K562 (cell line): ENCODE measurements at regions not wholly inside any gene's neighbourhood (a gene's known extent, or its start where the extent isn't known, plus 50 kb on each side); places are given as distances from the start of the nearest gene placed in this dataset.

ENCODE experiments used
- BCOR ChIP-seq: fragments of 450-650 bp; IDR thresholded peaks from 2 replicates; pipeline ENCODE4 v1.6.1; 2016
- FOXJ3 ChIP-seq: sonication (generic); formaldehyde crosslinking; IDR thresholded peaks from 2 replicates; pipeline ENCODE4 v1.4.0; 2020; ENCODE audit warnings: mild to moderate bottlenecking, missing genetic modification reagents
- ID3 ChIP-seq, 2 experiments: fragments of 250-450 bp in 1 of 2; fragments of 450-650 bp in 1 of 2; sonication (Bioruptor Pico) in 1 of 2; IDR thresholded peaks; 2 replicates each; pipeline versions ENCODE4 v1.6.1 to v1.8.0; 2016 to 2021; ENCODE audit warnings: mild to moderate bottlenecking in 2 of 2, moderate library complexity in 2 of 2, missing compliant biosample characterization in 1 of 2, missing genetic modification characterization in 1 of 2
- KDM5B ChIP-seq: fragments of 200-600 bp; sonication (generic); IDR thresholded peaks from 2 replicates; pipeline ENCODE4 v1.6.1; 2012; ENCODE audit warnings: low read depth, mild to moderate bottlenecking, moderate library complexity, low read length, control low read depth, inconsistent platforms; ENCODE audit not compliant: insufficient replicate concordance
- PTTG1 ChIP-seq: fragments of 450-650 bp; IDR thresholded peaks from 2 replicates; pipeline ENCODE4 v1.6.1; 2016; ENCODE audit warnings: low read depth, mild to moderate bottlenecking, missing genetic modification characterization, missing compliant biosample characterization
- RFX1 ChIP-seq: fragments of 450-650 bp; IDR thresholded peaks from 2 replicates; pipeline ENCODE4 v1.6.1; 2016; ENCODE audit warnings: mild to moderate bottlenecking, moderate library complexity
- SIX5 ChIP-seq, 2 experiments: IDR thresholded peaks; 2 replicates each; pipeline ENCODE4 v1.6.1; 2011; ENCODE audit warnings: low read length in 2 of 2, borderline replicate concordance in 1 of 2, low read depth in 1 of 2, mild to moderate bottlenecking in 1 of 2, moderate library complexity in 1 of 2; ENCODE audit not compliant: insufficient read depth in 1 of 2
- SRSF1 ChIP-seq: fragments of 200-400 bp; formaldehyde crosslinking; IDR thresholded peaks from 2 replicates; pipeline ENCODE4 v1.6.1; 2017; ENCODE audit warnings: mild to moderate bottlenecking, low read depth, low read length, moderate library complexity
- SRSF9 ChIP-seq: fragments of 200-400 bp; formaldehyde crosslinking; IDR thresholded peaks from 2 replicates; pipeline ENCODE4 v1.6.1; 2017; ENCODE audit warnings: low read depth, low read length, borderline replicate concordance
- STAG1 ChIP-seq: sonication (generic); formaldehyde crosslinking; IDR thresholded peaks from 2 replicates; pipeline ENCODE4 v1.5.0; 2020; ENCODE audit warnings: missing genetic modification reagents, borderline replicate concordance
- TEAD4 ChIP-seq, 2 experiments: sonication (generic) in 1 of 2; formaldehyde crosslinking in 1 of 2; IDR thresholded peaks; 2 replicates each; pipeline versions ENCODE4 v1.6.1 to v1.8.0; 2012 to 2022; ENCODE audit warnings: borderline replicate concordance in 1 of 2, inconsistent platforms in 1 of 2, low read length in 1 of 2, mild to moderate bottlenecking in 1 of 2, missing genetic modification reagents in 1 of 2
- ZBTB49 ChIP-seq: sonication (generic); formaldehyde crosslinking; IDR thresholded peaks from 2 replicates; pipeline ENCODE4 v1.8.0; 2022; ENCODE audit warnings: missing genetic modification reagents, mild to moderate bottlenecking, borderline replicate concordance
- ZNF583 ChIP-seq: fragments of 250-450 bp; sonication (Bioruptor Pico); IDR thresholded peaks from 2 replicates; pipeline ENCODE4 v1.4.0; 2020
- TF ChIP-seq, protein P1 (sequence below): fragments of 250-450 bp; sonication (Bioruptor Pico); IDR thresholded peaks from 2 replicates; pipeline ENCODE4 v1.5.0; 2021; ENCODE audit warnings: mild to moderate bottlenecking, moderate library complexity
- TF ChIP-seq, protein P2 (sequence below), 2 experiments: fragments of 450-650 bp; IDR thresholded peaks; 2 replicates each; pipeline ENCODE4 v1.6.1; 2018; ENCODE audit warnings: mild to moderate bottlenecking in 2 of 2, low read depth in 1 of 2; ENCODE audit not compliant: partially characterized antibody in 2 of 2

DNA sequence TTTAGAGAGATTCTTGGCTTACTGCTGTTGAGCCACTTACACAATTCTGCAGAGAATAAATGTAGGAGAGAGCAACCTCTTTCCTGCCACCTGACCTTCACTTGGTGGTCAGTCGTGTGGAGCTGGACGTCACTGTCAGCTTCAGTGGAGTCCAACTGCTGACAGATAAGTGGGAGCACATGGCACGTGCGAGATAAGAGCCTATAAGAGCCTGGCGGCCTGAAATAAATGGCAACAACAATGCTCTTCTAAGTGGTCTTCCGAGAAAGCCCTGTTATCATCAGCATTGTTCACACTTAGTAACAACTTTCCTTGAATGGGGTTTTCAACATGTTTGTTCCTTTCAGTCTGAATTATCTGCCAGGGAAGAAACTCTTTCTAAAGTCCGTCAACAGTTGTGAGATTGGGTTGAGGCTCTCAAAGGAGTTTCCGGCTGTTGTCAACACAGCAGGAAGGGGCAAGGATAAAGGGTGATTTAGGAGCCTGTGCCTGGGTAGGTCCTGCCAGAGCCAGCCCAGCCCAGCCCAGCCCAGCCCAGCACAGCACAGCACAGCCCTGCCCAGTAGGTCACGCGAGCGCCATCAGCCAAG is 57.2 kb upstream of the RUNX1 start (continued):
- TF ChIP-seq, protein P1, sequence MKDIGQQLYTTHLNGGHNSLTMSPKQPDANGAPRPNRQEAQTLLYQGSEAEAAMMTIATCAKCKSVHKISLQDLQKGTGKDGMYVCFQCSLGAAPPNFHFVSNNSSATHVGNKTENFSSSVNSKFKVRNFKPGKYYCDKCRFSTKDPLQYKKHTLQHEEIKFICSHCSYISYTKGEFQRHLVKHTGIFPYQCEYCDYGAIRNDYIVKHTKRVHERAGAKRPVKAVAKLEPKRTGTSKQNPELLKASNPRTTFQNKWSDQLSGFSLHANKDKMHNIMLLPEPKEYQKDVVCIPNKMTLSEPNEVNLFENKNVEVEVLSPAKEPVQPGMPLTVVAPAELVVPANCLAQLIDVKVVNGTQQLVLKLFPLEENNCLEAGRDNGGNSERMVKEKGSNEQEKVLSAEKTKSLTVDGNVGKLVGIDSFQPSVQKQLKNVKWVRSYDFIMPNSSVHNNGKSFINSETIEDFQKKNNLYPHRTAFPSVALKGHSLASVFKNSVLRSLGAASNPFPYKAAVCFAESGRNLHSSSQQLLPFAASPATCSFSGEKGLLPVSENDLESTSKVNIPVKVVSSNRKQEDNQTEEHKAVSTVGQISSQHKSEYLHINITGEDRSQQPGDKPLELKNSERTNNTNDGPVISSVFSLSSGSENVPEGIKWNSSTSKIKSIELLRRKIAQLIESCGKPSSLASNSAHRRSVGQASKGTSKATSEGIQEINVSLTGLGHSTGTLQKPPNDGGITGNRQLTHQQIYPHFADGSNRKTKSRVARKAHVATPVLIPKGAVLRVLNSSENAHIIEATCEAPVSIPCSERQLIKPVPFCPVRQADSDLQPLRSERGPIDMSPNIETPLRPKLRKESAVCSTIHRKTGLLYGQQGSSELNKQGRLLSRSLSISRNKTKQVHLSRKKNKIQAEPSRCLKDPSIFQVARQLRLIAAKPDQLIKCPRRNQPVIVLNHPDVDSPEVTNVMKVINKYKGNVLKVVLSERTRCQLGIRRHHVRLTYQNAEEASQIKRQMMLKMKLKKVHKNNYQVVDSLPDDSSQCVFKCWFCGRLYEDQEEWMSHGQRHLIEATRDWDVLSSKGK = no peak
- TF ChIP-seq ZNF583 (CRISPR knock-in tag) (peak; percentile 59; the same call in 1 of the 2 replicates), TEAD4 (IDR thresholded peaks at IDR 0.05; ENCODE audit: low read length) (peak; percentile 96), TEAD4 (CRISPR knock-in tag; IDR thresholded peaks at IDR 0.05; ENCODE audit: borderline replicate concordance) (no peak), RFX1 (no peak), PTTG1 (tag) (0 out of 2 replicates have a peak, but pooled peaks have one; percentile 17), SRSF1 (no peak), KDM5B (no peak), ID3 (CRISPR knock-in tag; IDR thresholded peaks at IDR 0.05) (no peak), ID3 (tag; IDR thresholded peaks at IDR 0.05) (peak; percentile 98), SIX5 (IDR thresholded peaks at IDR 0.05; ENCODE audit: borderline replicate concordance in 1 of 2, insufficient read depth in 1 of 2, low read depth in 1 of 2, low read length in 2 of 2) (no peak), BCOR (peak; percentile 71), FOXJ3 (CRISPR knock-in tag) (no peak), SRSF9 (no peak), STAG1 (CRISPR knock-in tag) (no peak), ZBTB49 (no peak)
- TF ChIP-seq, protein P2, sequence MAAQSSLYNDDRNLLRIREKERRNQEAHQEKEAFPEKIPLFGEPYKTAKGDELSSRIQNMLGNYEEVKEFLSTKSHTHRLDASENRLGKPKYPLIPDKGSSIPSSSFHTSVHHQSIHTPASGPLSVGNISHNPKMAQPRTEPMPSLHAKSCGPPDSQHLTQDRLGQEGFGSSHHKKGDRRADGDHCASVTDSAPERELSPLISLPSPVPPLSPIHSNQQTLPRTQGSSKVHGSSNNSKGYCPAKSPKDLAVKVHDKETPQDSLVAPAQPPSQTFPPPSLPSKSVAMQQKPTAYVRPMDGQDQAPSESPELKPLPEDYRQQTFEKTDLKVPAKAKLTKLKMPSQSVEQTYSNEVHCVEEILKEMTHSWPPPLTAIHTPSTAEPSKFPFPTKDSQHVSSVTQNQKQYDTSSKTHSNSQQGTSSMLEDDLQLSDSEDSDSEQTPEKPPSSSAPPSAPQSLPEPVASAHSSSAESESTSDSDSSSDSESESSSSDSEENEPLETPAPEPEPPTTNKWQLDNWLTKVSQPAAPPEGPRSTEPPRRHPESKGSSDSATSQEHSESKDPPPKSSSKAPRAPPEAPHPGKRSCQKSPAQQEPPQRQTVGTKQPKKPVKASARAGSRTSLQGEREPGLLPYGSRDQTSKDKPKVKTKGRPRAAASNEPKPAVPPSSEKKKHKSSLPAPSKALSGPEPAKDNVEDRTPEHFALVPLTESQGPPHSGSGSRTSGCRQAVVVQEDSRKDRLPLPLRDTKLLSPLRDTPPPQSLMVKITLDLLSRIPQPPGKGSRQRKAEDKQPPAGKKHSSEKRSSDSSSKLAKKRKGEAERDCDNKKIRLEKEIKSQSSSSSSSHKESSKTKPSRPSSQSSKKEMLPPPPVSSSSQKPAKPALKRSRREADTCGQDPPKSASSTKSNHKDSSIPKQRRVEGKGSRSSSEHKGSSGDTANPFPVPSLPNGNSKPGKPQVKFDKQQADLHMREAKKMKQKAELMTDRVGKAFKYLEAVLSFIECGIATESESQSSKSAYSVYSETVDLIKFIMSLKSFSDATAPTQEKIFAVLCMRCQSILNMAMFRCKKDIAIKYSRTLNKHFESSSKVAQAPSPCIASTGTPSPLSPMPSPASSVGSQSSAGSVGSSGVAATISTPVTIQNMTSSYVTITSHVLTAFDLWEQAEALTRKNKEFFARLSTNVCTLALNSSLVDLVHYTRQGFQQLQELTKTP (IDR thresholded peaks at IDR 0.05; ENCODE audit: low read depth in 1 of 2, partially characterized antibody in 2 of 2) = peak; percentile 62 to 78
